ENCODE measurements at regions not wholly inside any gene's neighbourhood (a gene's known extent, or its start where the extent isn't known, plus 50 kb on each side); places are given as distances from the start of the nearest gene placed in this dataset.

GRCh38 chr13:105908586-105908985 is 626.9 kb downstream of the EFNB2 start:
- WGBS, 2 donors: 73 to 83% methylated on average over 9 of the region's 9 CpGs
- no peaks in the 10 kb centered on the region for H3K9me3 ChIP-seq
- no peaks in the 10 kb centered on the region for H3K27me3 ChIP-seq
- no peak for DNase-seq
- no peaks in the 10 kb centered on the region for H3K36me3 ChIP-seq (ENCODE audit: low read depth, missing control alignments)
- TF ChIP-seq CTCF (IDR thresholded peaks at IDR 0.05) (no peak), POLR2A (IDR thresholded peaks at IDR 0.05) (no peak)
- H3K4me1 ChIP-seq: no peaks in the 10 kb centered on the region
- intact Hi-C loops (cut with DNase I; ENCODE audit: low total_unique reads): no loop called here
- H3K4me3 ChIP-seq: no peak overlapping the region
- H3K27ac ChIP-seq: no peak overlapping the region

GRCh38 chr13:105907319-105908019 is 628.0 kb downstream of the EFNB2 start:
- WGBS, 2 donors: 90 to 98% methylated on average over 3 of the region's 3 CpGs
- Histone ChIP-seq H3K27me3 (no peaks in the 10 kb centered on the region), H3K4me3 (no peak overlapping the region), H3K4me1 (no peaks in the 10 kb centered on the region), H3K27ac (no peak overlapping the region), H3K9me3 (no peaks in the 10 kb centered on the region), H3K36me3 (ENCODE audit: low read depth, missing control alignments) (no peaks in the 10 kb centered on the region)
- DNase-seq: no peak
- intact Hi-C loops (cut with DNase I; ENCODE audit: low total_unique reads): no loop called here
- TF ChIP-seq CTCF (IDR thresholded peaks at IDR 0.05): no peak
- TF ChIP-seq POLR2A (IDR thresholded peaks at IDR 0.05): no peak

- Histone ChIP-seq H3K36me3 (ENCODE audit: low read depth, missing control alignments) (no peaks in the 10 kb centered on the region), H3K4me1 (no peaks in the 10 kb centered on the region), H3K9me3 (no peaks in the 10 kb centered on the region), H3K27ac (no peak overlapping the region), H3K27me3 (no peaks in the 10 kb centered on the region), H3K4me3 (no peak overlapping the region)
- intact Hi-C loops (cut with DNase I; ENCODE audit: low total_unique reads): no loop called here
- DNase-seq: no peak
- 61 to 68% methylated on average over 5 of the region's 5 CpGs for WGBS, 2 donors
- TF ChIP-seq CTCF (IDR thresholded peaks at IDR 0.05) (no peak), POLR2A (IDR thresholded peaks at IDR 0.05) (no peak)
Measured at GRCh38 chr13:105906746-105907145, 628.7 kb downstream of the EFNB2 start.

- Histone ChIP-seq H3K27me3 (no peaks in the 10 kb centered on the region), H3K36me3 (ENCODE audit: low read depth, missing control alignments) (no peaks in the 10 kb centered on the region), H3K27ac (no peak overlapping the region), H3K4me3 (no peak overlapping the region), H3K4me1 (no peaks in the 10 kb centered on the region), H3K9me3 (no peaks in the 10 kb centered on the region)
- TF ChIP-seq CTCF (IDR thresholded peaks at IDR 0.05) (no peak), POLR2A (IDR thresholded peaks at IDR 0.05) (no peak)
- WGBS, 2 donors: 80 to 91% methylated on average over 9 of the region's 9 CpGs
- intact Hi-C loops (cut with DNase I; ENCODE audit: low total_unique reads): no loop called here
- no peak for DNase-seq
Measured at GRCh38 chr13:105904034-105904742, 631.3 kb downstream of the EFNB2 start.
